GM19467 (cell line): ENCODE measurements at regions not wholly inside any gene's neighbourhood (a gene's known extent, or its start where the extent isn't known, plus 50 kb on each side); places are given as distances from the start of the nearest gene placed in this dataset.
"Not testable (repeated sequence)": the region's sequence is repeated elsewhere in the genome, so short reads cannot be mapped to it uniquely, and the experiment has no call there.

Experiments used
- ATAC-seq: cut with Tn5 transposase; IDR thresholded peaks from one replicate; pipeline ENCODE4 v1.9.1; 2021; ENCODE audit warnings: mild to moderate bottlenecking, moderate library complexity; ENCODE audit not compliant: unreplicated experiment

GRCh38 chrY:10958122-10958521 is 1430.4 kb downstream of the TSPY10 start:
- ATAC-seq: not testable (repeated sequence)

GRCh38 chrY:10973422-10973821 is 1445.7 kb downstream of the TSPY10 start:
- no peak for ATAC-seq

- no peak for ATAC-seq
Observed at GRCh38 chrY:10986655-10987054, 1459.0 kb downstream of the TSPY10 start.

- no peak for ATAC-seq
Observed at GRCh38 chrY:10987626-10988025, 1459.9 kb downstream of the TSPY10 start.

- no peak for ATAC-seq
Observed at GRCh38 chrY:10993955-10994354, 1466.3 kb downstream of the TSPY10 start.

GRCh38 chrY:10999715-11000114 is 1472.0 kb downstream of the TSPY10 start:
- peak; percentile 63 for ATAC-seq

- not testable (repeated sequence) for ATAC-seq
Observed at GRCh38 chrY:11014229-11014628, 1486.5 kb downstream of the TSPY10 start.

- ATAC-seq: no peak
Observed at GRCh38 chrY:11022734-11023133, 1495.1 kb downstream of the TSPY10 start.

- no peak for ATAC-seq
Observed at GRCh38 chrY:11044234-11044883, 1516.7 kb downstream of the TSPY10 start.

GRCh38 chrY:11063486-11063885 is 1535.8 kb downstream of the TSPY10 start:
- no peak for ATAC-seq

- ATAC-seq: no peak
Observed at GRCh38 chrY:11063960-11064359, 1536.3 kb downstream of the TSPY10 start.

- no peak for ATAC-seq
Observed at GRCh38 chrY:11064376-11064775, 1536.7 kb downstream of the TSPY10 start.

GRCh38 chrY:11069271-11069670 is 1541.6 kb downstream of the TSPY10 start:
- ATAC-seq: no peak

GRCh38 chrY:11070250-11071113 is 1542.8 kb downstream of the TSPY10 start:
- no peak for ATAC-seq

GRCh38 chrY:11085801-11086200 is 1558.1 kb downstream of the TSPY10 start:
- not testable (repeated sequence) for ATAC-seq

GRCh38 chrY:11097498-11097897 is 1569.8 kb downstream of the TSPY10 start:
- not testable (repeated sequence) for ATAC-seq

GRCh38 chrY:11098419-11098818 is 1570.7 kb downstream of the TSPY10 start:
- ATAC-seq: not testable (repeated sequence)

GRCh38 chrY:11099004-11099403 is 1571.3 kb downstream of the TSPY10 start:
- ATAC-seq: no peak

- ATAC-seq: not testable (repeated sequence)
Observed at GRCh38 chrY:11100472-11100871, 1572.8 kb downstream of the TSPY10 start.

GRCh38 chrY:11102987-11103386 is 1575.3 kb downstream of the TSPY10 start:
- not testable (repeated sequence) for ATAC-seq

GRCh38 chrY:11107127-11107918 is 1579.6 kb downstream of the TSPY10 start:
- ATAC-seq: not testable (repeated sequence)
